Esophagus muscularis mucosa (tissue), 3 donors: ENCODE measurements at regions not wholly inside any gene's neighbourhood (a gene's known extent, or its start where the extent isn't known, plus 50 kb on each side); places are given as distances from the start of the nearest gene placed in this dataset.

Source experiments
- CTCF ChIP-seq, 3 experiments: fragments of 200-600 bp in 2 of 3; fragments of 450-650 bp in 1 of 3; sonication (generic) in 2 of 3; IDR thresholded peaks; one replicate each; pipeline ENCODE4 v1.5.1; 2017 to 2019; ENCODE audit warnings: antibody characterized with exemption in 3 of 3, mild to moderate bottlenecking in 2 of 3, moderate library complexity in 1 of 3
- POLR2A ChIP-seq: fragments of 450-650 bp; IDR thresholded peaks from one replicate; pipeline ENCODE4 v1.6.1; 2017; ENCODE audit warnings: antibody characterized with exemption, moderate library complexity, mild to moderate bottlenecking, low read depth
- POLR2AphosphoS5 ChIP-seq, 2 donors: sonication (generic); formaldehyde crosslinking; IDR thresholded peaks; one replicate each; pipeline ENCODE4 v1.6.1; 2017; ENCODE audit warnings: antibody characterized with exemption in 2 of 2

DNA sequence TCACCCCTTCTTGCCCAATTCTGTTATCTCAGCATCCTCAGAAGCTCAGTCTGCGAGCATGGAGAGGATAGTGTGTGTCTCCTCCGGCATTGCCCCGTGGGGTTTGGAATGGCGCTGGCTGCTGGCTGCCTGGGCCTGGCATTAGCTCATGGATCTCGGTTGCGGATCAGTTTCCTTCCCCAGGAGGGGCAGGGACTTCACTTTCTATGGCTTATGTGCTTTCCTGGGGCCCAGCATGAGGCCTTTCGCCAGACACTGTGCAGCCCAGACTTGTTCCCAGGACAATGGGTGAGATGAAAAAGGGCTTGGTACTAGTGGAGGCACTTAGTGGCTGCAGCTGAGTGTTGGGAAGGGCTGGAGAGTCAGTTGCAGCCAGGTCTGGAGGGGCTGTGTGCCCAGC lies 143.3 kb downstream of the GLI2 start:
- TF ChIP-seq CTCF (IDR thresholded peaks at IDR 0.05) (no peak), POLR2A (no peak), POLR2AphosphoS5 (IDR thresholded peaks at IDR 0.05) (no peak)
